ENCODE measurements at regions not wholly inside any gene's neighbourhood (a gene's known extent, or its start where the extent isn't known, plus 50 kb on each side); places are given as distances from the start of the nearest gene placed in this dataset.

DNA sequence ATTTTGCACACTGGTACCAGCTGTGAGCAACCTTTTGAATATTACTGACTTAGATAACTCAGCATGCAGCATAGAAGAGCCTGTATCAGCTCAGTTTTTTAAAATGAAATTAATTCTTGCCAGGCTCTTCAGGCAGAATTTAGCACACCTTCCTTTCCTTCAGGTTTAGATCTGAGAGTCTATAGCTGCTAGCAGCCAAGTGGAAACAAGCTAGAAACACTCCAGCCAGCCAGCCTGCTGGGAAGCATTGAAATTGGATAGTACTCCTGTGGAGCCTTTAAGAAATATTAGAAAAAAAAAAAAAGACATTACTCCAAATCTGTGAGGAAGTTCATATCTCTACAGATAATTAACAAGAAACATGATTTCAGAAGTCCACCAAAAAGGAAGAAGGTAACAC lies 812.2 kb downstream of the DTWD2 start:
- no peak for DNase-seq
- H3K27me3 Mint-ChIP-seq (ENCODE audit: insufficient read depth): no peaks in the 10 kb centered on the region
- no peak overlapping the region for H3K27ac Mint-ChIP-seq
- no peaks in the 10 kb centered on the region for H3K4me1 Mint-ChIP-seq (ENCODE audit: low read depth)
- H3K9me3 Mint-ChIP-seq: peaks cover 15% of the 10 kb centered on the region
- no peaks in the 10 kb centered on the region for H3K36me3 Mint-ChIP-seq (ENCODE audit: low read depth)
- TF ChIP-seq, protein P1, sequence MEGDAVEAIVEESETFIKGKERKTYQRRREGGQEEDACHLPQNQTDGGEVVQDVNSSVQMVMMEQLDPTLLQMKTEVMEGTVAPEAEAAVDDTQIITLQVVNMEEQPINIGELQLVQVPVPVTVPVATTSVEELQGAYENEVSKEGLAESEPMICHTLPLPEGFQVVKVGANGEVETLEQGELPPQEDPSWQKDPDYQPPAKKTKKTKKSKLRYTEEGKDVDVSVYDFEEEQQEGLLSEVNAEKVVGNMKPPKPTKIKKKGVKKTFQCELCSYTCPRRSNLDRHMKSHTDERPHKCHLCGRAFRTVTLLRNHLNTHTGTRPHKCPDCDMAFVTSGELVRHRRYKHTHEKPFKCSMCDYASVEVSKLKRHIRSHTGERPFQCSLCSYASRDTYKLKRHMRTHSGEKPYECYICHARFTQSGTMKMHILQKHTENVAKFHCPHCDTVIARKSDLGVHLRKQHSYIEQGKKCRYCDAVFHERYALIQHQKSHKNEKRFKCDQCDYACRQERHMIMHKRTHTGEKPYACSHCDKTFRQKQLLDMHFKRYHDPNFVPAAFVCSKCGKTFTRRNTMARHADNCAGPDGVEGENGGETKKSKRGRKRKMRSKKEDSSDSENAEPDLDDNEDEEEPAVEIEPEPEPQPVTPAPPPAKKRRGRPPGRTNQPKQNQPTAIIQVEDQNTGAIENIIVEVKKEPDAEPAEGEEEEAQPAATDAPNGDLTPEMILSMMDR (IDR thresholded peaks at IDR 0.05): no peak
- no peak overlapping the region for H3K4me3 Mint-ChIP-seq

DNA sequence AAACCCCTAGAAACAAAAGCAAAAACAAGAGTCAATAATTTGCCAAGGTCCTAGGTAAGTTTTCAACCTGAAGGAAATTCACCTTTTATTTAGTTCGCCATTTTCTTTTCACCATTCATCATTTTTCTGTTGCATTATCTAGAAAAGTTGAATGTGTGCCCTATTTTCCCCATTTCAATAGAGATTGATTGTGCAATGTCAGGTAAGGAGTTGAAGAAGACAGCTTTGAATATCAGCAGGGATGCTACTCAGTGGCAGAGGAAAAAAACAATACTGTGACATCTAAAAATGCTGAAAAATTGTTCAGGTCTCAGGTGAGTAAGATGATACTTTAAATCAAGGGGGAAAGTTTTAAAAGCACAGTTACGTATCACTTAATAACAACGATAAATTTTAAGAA lies 813.7 kb downstream of the DTWD2 start:
- H3K4me1 Mint-ChIP-seq (ENCODE audit: low read depth): no peaks in the 10 kb centered on the region
- DNase-seq: no peak
- H3K4me3 Mint-ChIP-seq: no peak overlapping the region
- peaks cover 15% of the 10 kb centered on the region for H3K9me3 Mint-ChIP-seq
- no peaks in the 10 kb centered on the region for H3K36me3 Mint-ChIP-seq (ENCODE audit: low read depth)
- no peak overlapping the region for H3K27ac Mint-ChIP-seq
- TF ChIP-seq, protein P1 (IDR thresholded peaks at IDR 0.05): no peak
- H3K27me3 Mint-ChIP-seq (ENCODE audit: insufficient read depth): no peaks in the 10 kb centered on the region

DNA sequence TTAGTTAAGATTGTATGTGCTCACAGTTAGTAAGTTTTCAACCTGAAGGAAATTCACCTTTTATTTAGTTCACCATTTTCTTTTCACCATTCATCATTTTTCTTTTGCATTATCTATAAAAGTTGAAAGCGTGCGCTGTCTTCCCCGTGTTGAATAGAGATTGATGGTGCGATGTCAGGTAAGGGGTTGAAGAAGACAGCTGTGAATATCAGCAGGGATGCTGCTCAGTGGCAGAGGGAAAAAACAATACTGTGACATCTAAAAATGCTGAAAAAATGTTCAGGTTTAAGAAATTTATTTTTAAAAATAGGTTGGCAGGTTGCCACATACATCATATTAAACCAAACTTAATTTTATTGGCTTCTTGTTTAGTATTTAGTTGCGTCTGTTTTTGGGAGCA lies 815.0 kb downstream of the DTWD2 start:
- Mint-ChIP-seq H3K4me3 (no peak overlapping the region), H3K4me1 (ENCODE audit: low read depth) (no peaks in the 10 kb centered on the region), H3K9me3 (peaks cover 15% of the 10 kb centered on the region), H3K27me3 (ENCODE audit: insufficient read depth) (no peaks in the 10 kb centered on the region), H3K36me3 (ENCODE audit: low read depth) (no peaks in the 10 kb centered on the region), H3K27ac (no peak overlapping the region)
- TF ChIP-seq, protein P1 (IDR thresholded peaks at IDR 0.05): no peak
- DNase-seq: no peak

DNA sequence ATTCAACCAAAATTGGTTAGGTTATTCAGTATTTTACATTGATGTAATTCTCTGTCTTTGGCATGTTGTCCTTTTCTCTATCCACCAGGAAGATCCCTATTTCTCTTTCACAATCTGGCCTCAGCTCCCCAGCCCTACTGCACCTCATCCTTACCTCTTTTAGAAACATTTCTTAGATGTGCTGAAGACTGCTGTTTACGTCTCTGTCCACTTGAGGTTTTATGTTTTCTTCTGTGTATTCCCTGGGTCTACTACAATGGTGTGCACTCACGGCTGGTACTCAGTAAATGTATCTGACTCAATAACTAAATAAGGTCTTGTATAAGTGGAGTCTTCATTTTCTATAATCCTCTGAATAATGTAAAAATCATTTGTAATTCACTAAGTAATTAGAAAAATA lies 822.7 kb downstream of the DTWD2 start:
- TF ChIP-seq, protein P1 (IDR thresholded peaks at IDR 0.05): no peak
- no peaks in the 10 kb centered on the region for H3K27me3 Mint-ChIP-seq (ENCODE audit: insufficient read depth)

DNA sequence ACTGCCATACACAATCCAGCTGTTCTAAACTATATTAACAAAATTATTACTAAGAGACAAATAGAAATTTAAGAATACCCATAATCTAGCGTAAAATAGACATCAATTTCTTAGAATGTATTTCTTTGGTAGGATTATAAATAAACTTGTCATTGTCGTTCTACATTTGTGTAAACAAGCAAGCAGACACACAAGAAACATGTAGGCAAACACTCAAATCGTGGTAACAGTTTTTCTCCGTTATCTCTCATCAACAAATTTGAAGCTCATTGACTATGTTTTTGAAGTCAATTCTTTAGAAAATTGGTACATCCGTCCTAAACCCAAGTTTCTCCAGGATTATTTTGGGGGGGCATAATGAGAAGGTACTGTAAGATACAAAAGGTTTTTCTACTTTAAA lies 832.2 kb downstream of the DTWD2 start:
- peaks cover 19% of the 10 kb centered on the region for H3K9me3 Mint-ChIP-seq

More for the DNA sequence above, 822.7 kb downstream of the DTWD2 start:
- DNase-seq: no peak
- Mint-ChIP-seq H3K9me3 (peaks cover 7% of the 10 kb centered on the region), H3K27ac (no peak overlapping the region), H3K4me3 (no peak overlapping the region), H3K36me3 (ENCODE audit: low read depth) (no peaks in the 10 kb centered on the region), H3K4me1 (ENCODE audit: low read depth) (no peaks in the 10 kb centered on the region)

More for the DNA sequence above, 832.2 kb downstream of the DTWD2 start:
- no peak overlapping the region for H3K27ac Mint-ChIP-seq
- H3K4me1 Mint-ChIP-seq (ENCODE audit: low read depth): no peaks in the 10 kb centered on the region
- TF ChIP-seq, protein P1 (IDR thresholded peaks at IDR 0.05): no peak
- no peak for DNase-seq
- H3K27me3 Mint-ChIP-seq (ENCODE audit: insufficient read depth): no peaks in the 10 kb centered on the region
- no peak overlapping the region for H3K4me3 Mint-ChIP-seq
- H3K36me3 Mint-ChIP-seq (ENCODE audit: low read depth): no peaks in the 10 kb centered on the region

Data from HFFc6 (cell line).